Panc1 (cell line): ENCODE measurements at regions not wholly inside any gene's neighbourhood (a gene's known extent, or its start where the extent isn't known, plus 50 kb on each side); places are given as distances from the start of the nearest gene placed in this dataset.

Experiments
- ATAC-seq: fragments of 200-7000 bp; cut with Tn5 transposase; 2 replicates; pipeline ENCODE4 v1.9.1; 2020; ENCODE audit warnings: mild to moderate bottlenecking, moderate library complexity
- BruUV-seq: library from RNA; stranded (reverse); fragments of 400-500 nt; replicated peaks from 2 replicates; lab custom pipeline; 2021; lab: Mats Ljungman, UMichigan
- CTCF ChIA-PET: fragments of 300-600 bp; sonication (Branson Sonifier 250); formaldehyde crosslinking; loops from one replicate; lab custom pipeline; 2022; ENCODE audit warnings: antibody characterized with exemption; lab: Charles Lee
- POLR2A ChIA-PET: fragments of 300-600 bp; sonication (Branson Sonifier 250); formaldehyde crosslinking; loops from one replicate; lab custom pipeline; 2022; ENCODE audit warnings: antibody characterized with exemption; lab: Charles Lee
- DNase-seq: peaks from one replicate; pipeline ENCODE4 v3.0.0-alpha.2; 2010; ENCODE audit warnings: low read depth, low spot score
- H3K27ac ChIP-seq: 2 replicates; pipeline ENCODE4 v1.5.1; 2011; ENCODE audit warnings: mild to moderate bottlenecking, low read length, inconsistent platforms
- H3K27me3 ChIP-seq: fragments of 200-500 bp; sonication (Bioruptor generic); 2 replicates; pipeline ENCODE4 v1.6.0; 2014; ENCODE audit warnings: low read length, inconsistent platforms; ENCODE audit not compliant: control insufficient read depth, insufficient read depth
- H3K36me3 ChIP-seq: fragments of 200-500 bp; sonication (Bioruptor generic); 2 replicates; pipeline ENCODE4 v1.5.1; 2014; ENCODE audit warnings: inconsistent platforms, mild to moderate bottlenecking, low read length, moderate library complexity; ENCODE audit not compliant: control insufficient read depth, insufficient read depth
- H3K4me1 ChIP-seq: 2 replicates; pipeline ENCODE4 v1.5.1; 2011; ENCODE audit warnings: inconsistent platforms, mild to moderate bottlenecking, low read length, moderate library complexity; ENCODE audit not compliant: control insufficient read depth, insufficient read depth
- H3K4me3 ChIP-seq, 2 experiments: 2 replicates each; pipeline ENCODE4 v1.5.1; 2011 to 2012; ENCODE audit warnings: low read depth in 2 of 2, low read length in 2 of 2, mild to moderate bottlenecking in 2 of 2, inconsistent platforms in 1 of 2, moderate library complexity in 1 of 2
- H3K9me3 ChIP-seq: fragments of 200-500 bp; sonication (Bioruptor generic); 2 replicates; pipeline ENCODE4 v1.5.1; 2014; ENCODE audit warnings: low read depth, mild to moderate bottlenecking, inconsistent platforms, low read length, moderate library complexity; ENCODE audit not compliant: control insufficient read depth, insufficient read depth
- CTCF ChIP-seq: fragments of 450-650 bp; IDR thresholded peaks from 2 replicates; pipeline ENCODE4 v1.5.1; 2017; ENCODE audit warnings: mild to moderate bottlenecking
- POLR2AphosphoS5 ChIP-seq: IDR thresholded peaks from 2 replicates; pipeline ENCODE4 v1.6.1; 2012; ENCODE audit warnings: mild to moderate bottlenecking, low read depth, low read length, moderate library complexity
- REST ChIP-seq, 2 experiments: IDR thresholded peaks; 2 replicates each; pipeline ENCODE4 v1.6.1; 2011 to 2012; ENCODE audit warnings: low read depth in 2 of 2, control low read depth in 1 of 2, low read length in 1 of 2, mild to moderate bottlenecking in 1 of 2, moderate library complexity in 1 of 2; ENCODE audit not compliant: insufficient read depth in 1 of 2
- SIN3A ChIP-seq: IDR thresholded peaks from 2 replicates; pipeline ENCODE4 v1.6.1; 2012; ENCODE audit warnings: low read depth, mild to moderate bottlenecking, low read length, moderate library complexity, borderline replicate concordance; ENCODE audit not compliant: insufficient read depth
- TCF7L2 ChIP-seq: IDR thresholded peaks from 2 replicates; pipeline ENCODE4 v1.6.1; 2011; ENCODE audit warnings: mild to moderate bottlenecking, low read depth, low read length, inconsistent platforms
- in situ Hi-C: cut with HindIII; loops from 2 replicates; pipeline ENCODE4 v1.10.0; 2016; ENCODE audit warnings: low sequenced_read_pairs, low pct_unique_long_range_greater_than_20kb
- intact Hi-C: fragments of 100-400 bp; cut with micrococcal nuclease; formaldehyde crosslinking; loops from one replicate; pipeline ENCODE4 v1.10.0; 2022; ENCODE audit not compliant: unreplicated experiment

GRCh38 chr18:41199212-41199611 is 755.8 kb upstream of the PIK3C3 start:
- H3K27me3 ChIP-seq: no peaks in the 10 kb centered on the region
- no peaks in the 10 kb centered on the region for H3K9me3 ChIP-seq
- no peaks in the 10 kb centered on the region for H3K36me3 ChIP-seq
- no peak for ATAC-seq
- ChIA-PET CTCF (no interaction called here), POLR2A (no interaction called here)
- H3K4me3 ChIP-seq: no peak overlapping the region
- intact Hi-C loops (no loop called here), in situ Hi-C loops (no loop called here)
- no peak for TF ChIP-seq SIN3A
- no peak for TF ChIP-seq CTCF
- no peak for TF ChIP-seq REST (IDR thresholded peaks at IDR 0.05; ENCODE audit: insufficient read depth in 1 of 2, low read depth in 2 of 2, low read length in 1 of 2)
- no peak for TF ChIP-seq TCF7L2
- no peak for TF ChIP-seq POLR2AphosphoS5
- no peak for DNase-seq
- no peak overlapping the region for H3K27ac ChIP-seq
- no TSS peak for BruUV-seq
- H3K4me1 ChIP-seq: no peaks in the 10 kb centered on the region

GRCh38 chr18:41197967-41198366 is 757.1 kb upstream of the PIK3C3 start:
- Histone ChIP-seq H3K36me3 (no peaks in the 10 kb centered on the region), H3K4me3 (no peak overlapping the region), H3K27me3 (no peaks in the 10 kb centered on the region), H3K4me1 (no peaks in the 10 kb centered on the region), H3K27ac (no peak overlapping the region), H3K9me3 (no peaks in the 10 kb centered on the region)
- TF ChIP-seq REST (IDR thresholded peaks at IDR 0.05; ENCODE audit: insufficient read depth in 1 of 2, low read depth in 2 of 2, low read length in 1 of 2) (no peak), CTCF (no peak), TCF7L2 (no peak), POLR2AphosphoS5 (no peak), SIN3A (no peak)
- ChIA-PET CTCF (no interaction called here), POLR2A (no interaction called here)
- no peak for DNase-seq
- BruUV-seq: no TSS peak
- in situ Hi-C loops (no loop called here), intact Hi-C loops (no loop called here)
- no peak for ATAC-seq
